ENCODE measurements at regions not wholly inside any gene's neighbourhood (a gene's known extent, or its start where the extent isn't known, plus 50 kb on each side); places are given as distances from the start of the nearest gene placed in this dataset.

GRCh38 chr5:62714296-62714695, 135.7 kb downstream of the LRRC70 start:
- DNase-seq (ENCODE audit: low read depth): no peak

DNA sequence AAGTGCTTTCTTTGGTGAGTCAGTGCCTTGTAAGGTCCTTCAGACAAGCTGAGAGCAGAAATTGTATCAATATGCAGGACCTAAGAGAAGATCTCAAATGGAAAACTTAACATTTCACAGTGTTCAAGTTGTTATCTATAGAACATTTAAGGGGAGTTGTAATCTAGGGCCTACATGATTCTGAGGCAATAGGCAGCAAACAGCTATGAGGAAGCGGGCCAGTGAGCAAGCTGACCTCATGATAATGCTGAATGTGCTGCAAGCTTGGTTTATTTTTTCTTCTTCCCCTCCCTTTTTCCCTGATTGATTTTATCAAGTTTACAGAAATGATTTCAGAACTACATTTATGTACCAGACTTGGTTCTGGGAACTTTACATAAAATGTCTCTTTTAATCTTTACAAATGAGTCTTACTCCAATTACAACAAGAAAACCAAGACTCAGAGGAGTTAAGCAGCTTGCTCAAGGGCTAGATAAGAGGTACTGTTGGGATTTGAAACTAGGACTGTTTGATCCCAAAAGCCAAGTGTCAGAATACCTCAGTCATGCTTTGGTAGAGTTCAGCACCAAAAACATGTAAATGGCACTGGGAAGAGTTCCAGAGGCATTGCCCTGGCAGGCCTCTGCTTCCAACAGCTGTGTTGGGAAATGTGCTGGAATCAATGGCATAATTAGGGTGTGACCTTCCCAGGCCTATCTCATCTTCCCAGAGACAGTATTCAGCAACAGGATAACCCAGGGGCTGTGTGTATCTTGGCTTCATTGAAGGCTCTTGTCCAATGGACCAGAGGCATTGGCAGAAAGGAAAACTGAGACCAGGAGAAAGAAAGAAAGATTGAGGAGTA, 130.1 kb downstream of the LRRC70 start:
- no peak for DNase-seq (ENCODE audit: low read depth)

- DNase-seq (ENCODE audit: low read depth): no peak
These were observed 128.9 kb downstream of the LRRC70 start for GRCh38 chr5:62707563-62707962.

DNA sequence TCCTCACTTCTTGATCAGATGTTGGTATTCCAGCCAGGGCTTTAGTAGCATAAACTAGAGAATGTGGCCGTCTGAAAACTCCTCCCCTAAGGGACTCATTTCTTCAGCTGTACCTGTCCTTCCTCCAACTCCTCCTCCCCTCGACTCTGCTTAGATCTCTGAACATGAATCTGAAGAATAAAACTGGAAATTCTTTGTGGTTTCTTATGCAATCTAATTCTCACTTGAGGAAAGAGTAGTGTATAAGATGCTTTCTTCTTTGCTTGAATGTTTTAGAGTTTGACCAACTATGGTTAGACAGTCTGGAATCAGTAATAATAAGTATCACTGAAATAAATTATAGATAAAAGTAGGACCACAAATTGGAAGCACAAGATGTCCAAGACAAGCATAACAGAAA, 128.5 kb downstream of the LRRC70 start:
- no peak for DNase-seq (ENCODE audit: low read depth)

GRCh38 chr5:62705022-62705421, 126.4 kb downstream of the LRRC70 start:
- DNase-seq (ENCODE audit: low read depth): no peak

DNA sequence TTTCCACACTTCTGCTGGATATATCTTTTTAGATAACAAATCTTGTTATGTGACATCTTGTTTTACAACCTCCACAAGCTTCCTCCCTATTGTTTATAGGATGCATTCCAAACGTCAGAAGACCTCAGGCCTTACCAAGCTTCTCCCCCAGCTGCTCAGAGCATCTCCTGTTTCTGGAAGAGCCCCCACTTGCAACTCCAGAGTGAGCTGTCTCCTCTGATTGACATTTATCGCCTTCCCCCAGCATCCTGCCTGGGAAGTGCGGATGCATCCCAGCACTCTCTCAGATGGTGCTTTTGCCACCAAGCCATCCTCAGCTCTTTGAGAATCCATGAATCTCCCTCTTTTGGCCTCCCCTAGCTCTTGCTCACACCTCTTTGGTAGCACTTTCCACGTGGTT, 123.5 kb downstream of the LRRC70 start:
- no peak for DNase-seq (ENCODE audit: low read depth)

GRCh38 chr5:62701036-62701435, 122.4 kb downstream of the LRRC70 start:
- DNase-seq (ENCODE audit: low read depth): no peak

GRCh38 chr5:62698756-62699155, 120.1 kb downstream of the LRRC70 start:
- DNase-seq (ENCODE audit: low read depth): no peak

DNA sequence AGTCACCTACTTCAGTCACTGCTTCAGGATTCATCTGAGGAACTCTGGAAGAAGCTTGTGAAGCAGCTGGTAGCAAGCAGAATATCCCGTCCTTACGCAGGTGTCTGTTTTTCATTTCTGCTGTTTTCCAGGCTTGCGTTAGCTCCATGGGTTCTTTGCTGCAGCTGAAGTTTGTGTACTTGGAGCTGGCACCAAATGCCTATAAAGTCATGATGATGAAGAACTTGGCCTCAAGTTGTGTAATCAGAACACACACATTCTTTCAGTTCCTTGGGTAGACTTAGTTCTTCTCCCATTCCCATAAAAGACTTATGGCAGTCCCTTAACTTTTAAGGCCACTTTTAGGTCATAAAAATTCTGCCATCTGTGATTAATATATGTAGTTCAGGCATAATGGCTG, 116.7 kb downstream of the LRRC70 start:
- DNase-seq (ENCODE audit: low read depth): no peak

- no peak for DNase-seq (ENCODE audit: low read depth)
These were observed 114.5 kb downstream of the LRRC70 start for GRCh38 chr5:62692946-62693713.

GRCh38 chr5:62691946-62692345, 113.3 kb downstream of the LRRC70 start:
- no peak for DNase-seq (ENCODE audit: low read depth)

GRCh38 chr5:62690421-62690820, 111.8 kb downstream of the LRRC70 start:
- DNase-seq (ENCODE audit: low read depth): no peak

DNA sequence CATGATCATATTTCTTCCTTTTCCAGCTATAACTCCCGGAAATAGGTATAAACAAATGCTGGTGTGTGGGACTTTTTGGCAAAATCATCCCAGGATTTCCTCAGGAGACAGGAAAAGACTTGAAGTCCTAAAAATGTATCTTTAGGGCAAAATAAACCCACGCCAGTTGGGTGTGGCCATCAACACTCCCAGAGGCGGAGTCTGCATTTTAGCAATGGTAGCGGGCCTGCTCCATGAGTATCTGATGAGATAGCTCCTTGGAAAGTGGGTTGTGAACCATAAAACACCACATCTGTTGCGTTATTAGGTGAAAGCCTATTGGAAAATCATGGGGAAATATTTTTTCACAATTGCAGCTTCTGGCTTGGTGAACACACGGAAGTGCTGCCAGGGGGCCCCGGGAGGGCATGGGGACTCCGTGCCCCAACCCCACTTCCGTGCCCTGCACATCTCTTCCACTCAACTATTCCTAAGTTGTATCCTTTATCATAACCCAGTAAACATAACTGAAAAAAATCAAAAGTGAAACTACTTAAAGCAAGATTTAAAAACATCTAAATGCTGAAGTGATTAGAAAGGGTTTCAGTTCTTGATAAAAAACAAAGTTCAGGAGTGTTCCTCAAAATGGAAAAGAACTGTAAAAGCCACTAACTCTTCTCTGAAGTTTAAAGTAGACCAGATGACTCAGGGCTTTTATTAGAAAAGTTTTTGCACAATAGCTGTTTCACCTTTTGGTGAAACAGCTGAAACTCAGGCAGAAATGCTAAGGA, 111.2 kb downstream of the LRRC70 start:
- DNase-seq (ENCODE audit: low read depth): no peak

- no peak for DNase-seq (ENCODE audit: low read depth)
These were observed 108.1 kb downstream of the LRRC70 start for GRCh38 chr5:62686692-62687091.

DNA sequence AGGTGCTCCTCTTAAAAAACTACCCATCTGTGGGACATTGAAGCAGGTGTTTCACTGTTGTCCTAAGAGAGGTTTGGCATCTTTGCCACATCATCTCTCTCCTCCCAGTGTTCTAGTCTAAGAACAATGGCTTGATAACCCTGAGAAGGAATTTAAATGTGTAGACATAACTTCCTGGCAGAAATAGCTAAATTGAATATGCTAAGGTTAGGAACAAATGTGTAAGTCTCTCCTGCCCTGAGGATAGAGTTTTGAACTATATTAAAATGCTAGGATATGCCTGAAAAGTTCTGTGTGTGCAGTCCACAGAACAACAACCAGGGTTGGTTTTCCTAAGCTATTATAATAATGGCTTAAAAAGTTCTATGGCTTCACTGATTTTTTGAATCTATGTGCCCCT, 106.6 kb downstream of the LRRC70 start:
- no peak for DNase-seq (ENCODE audit: low read depth)

GRCh38 chr5:62684310-62684709, 105.7 kb downstream of the LRRC70 start:
- DNase-seq (ENCODE audit: low read depth): no peak

DNA sequence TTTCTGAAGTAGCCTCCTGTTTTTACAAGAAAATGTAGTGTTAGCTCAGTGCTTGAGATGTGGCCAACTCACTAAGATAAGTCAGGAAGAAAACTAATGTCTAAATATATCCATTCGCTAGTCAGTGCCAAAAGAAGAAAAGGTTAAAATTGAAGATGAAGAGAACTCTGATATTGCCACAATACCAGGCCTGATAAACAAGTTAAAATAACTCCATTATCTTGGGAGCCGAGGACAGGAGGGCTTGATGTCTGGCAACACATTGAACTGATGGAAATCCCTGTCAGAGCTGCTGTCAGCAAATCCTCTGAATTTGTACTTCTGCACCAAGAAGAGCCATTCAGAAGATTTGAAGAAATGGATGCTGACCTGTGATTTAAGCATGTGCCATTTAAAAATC, 103.4 kb downstream of the LRRC70 start:
- DNase-seq (ENCODE audit: low read depth): no peak

GRCh38 chr5:62681117-62681850, 102.7 kb downstream of the LRRC70 start:
- DNase-seq (ENCODE audit: low read depth): no peak

GRCh38 chr5:62680121-62680520, 101.5 kb downstream of the LRRC70 start:
- no peak for DNase-seq (ENCODE audit: low read depth)

All from fibroblast of the conjunctiva (primary cell).